ENCODE measurements at regions not wholly inside any gene's neighbourhood (a gene's known extent, or its start where the extent isn't known, plus 50 kb on each side); places are given as distances from the start of the nearest gene placed in this dataset.

- TF ChIP-seq GATA2 (IDR thresholded peaks at IDR 0.05; ENCODE audit: low read depth, low read length) (no peak), GATA3 (IDR thresholded peaks at IDR 0.05; ENCODE audit: low read depth, low read length) (no peak)
Observed at GRCh38 chr6:92979281-92979680, 440.1 kb downstream of the EPHA7 start.
